C4-2B (cell line): ENCODE measurements at regions not wholly inside any gene's neighbourhood (a gene's known extent, or its start where the extent isn't known, plus 50 kb on each side); places are given as distances from the start of the nearest gene placed in this dataset.

ENCODE experiments used
- CTCF ChIP-seq: fragments of 450-650 bp; conservative IDR thresholded peaks from 2 replicates; pipeline ENCODE4 v1.5.1; 2017; ENCODE audit warnings: mild to moderate bottlenecking
- ZFX ChIP-seq: fragments of 450-650 bp; IDR thresholded peaks from 2 replicates; pipeline ENCODE4 v1.6.1; 2017

- TF ChIP-seq CTCF (no peak), ZFX (no peak)
These were observed 88.2 kb upstream of the HK2 start for GRCh38 chr2:74745766-74746165.
